Neuron (in vitro differentiated cells): ENCODE measurements at regions not wholly inside any gene's neighbourhood (a gene's known extent, or its start where the extent isn't known, plus 50 kb on each side); places are given as distances from the start of the nearest gene placed in this dataset.
"Not testable (repeated sequence)": the region's sequence is repeated elsewhere in the genome, so short reads cannot be mapped to it uniquely, and the experiment has no call there.

Source experiments
- H2AFZ ChIP-seq: one replicate; pipeline ENCODE4 v1.6.1; 2013; ENCODE audit warnings: low read depth, mild to moderate bottlenecking, inconsistent platforms, low read length, moderate library complexity
- H3K27me3 ChIP-seq: one replicate; pipeline ENCODE4 v1.6.1; 2013; ENCODE audit warnings: low read length; ENCODE audit not compliant: insufficient read depth
- H3K36me3 ChIP-seq: one replicate; pipeline ENCODE4 v1.6.1; 2013; ENCODE audit warnings: low read length; ENCODE audit not compliant: insufficient read depth
- H3K4me1 ChIP-seq: one replicate; pipeline ENCODE4 v1.6.1; 2013; ENCODE audit warnings: low read length; ENCODE audit not compliant: insufficient read depth
- H3K4me3 ChIP-seq: 2 replicates; pipeline ENCODE4 v1.5.1; 2013; ENCODE audit warnings: mild to moderate bottlenecking, low read length, moderate library complexity
- H3K9me3 ChIP-seq: one replicate; pipeline ENCODE4 v1.6.1; 2013; ENCODE audit warnings: low read length

DNA sequence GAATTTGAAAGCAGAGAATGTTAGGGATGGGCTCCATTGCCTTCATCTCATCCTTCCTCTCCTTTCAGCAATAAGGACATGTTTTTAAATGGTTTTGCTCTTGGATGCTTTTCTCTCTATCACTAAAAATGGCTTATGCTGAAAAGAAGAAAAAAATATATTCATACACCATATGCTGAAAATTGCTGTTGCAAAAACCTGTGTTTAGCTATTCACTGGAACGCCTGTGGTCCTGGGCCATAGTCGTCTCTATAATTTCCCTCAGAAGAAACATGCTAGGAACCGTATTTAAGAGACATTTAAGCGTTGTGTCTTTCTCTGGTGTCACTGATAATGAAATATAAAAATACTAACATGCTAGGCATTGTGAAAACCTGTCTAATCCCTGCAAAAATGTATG is 324.9 kb downstream of the TSN start:
- no peak overlapping the region for H3K4me3 ChIP-seq
- H2AFZ ChIP-seq: no peak overlapping the region
- no peaks in the 10 kb centered on the region for H3K4me1 ChIP-seq
- H3K36me3 ChIP-seq: no peaks in the 10 kb centered on the region
- H3K27me3 ChIP-seq: no peaks in the 10 kb centered on the region
- no peaks in the 10 kb centered on the region for H3K9me3 ChIP-seq

DNA sequence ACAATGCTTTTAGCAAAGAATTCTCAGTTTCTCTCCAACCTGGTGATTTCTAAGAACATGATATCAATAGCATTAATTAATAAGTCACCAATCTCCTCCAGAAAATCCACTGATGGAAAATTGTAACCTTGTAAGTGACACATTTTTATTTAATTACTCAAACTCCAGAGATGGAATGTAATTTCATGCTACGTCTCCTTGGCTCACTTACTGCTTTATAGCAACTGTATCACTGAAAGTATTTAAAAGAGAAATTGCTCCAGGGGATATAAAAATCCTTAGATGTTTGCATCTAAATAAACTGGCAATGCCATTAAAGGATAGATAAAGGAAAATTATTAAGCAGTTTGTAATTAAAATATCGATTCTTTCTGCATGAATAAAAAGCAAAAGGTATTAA is 325.4 kb downstream of the TSN start:
- no peak overlapping the region for H2AFZ ChIP-seq
- no peaks in the 10 kb centered on the region for H3K4me1 ChIP-seq
- no peak overlapping the region for H3K4me3 ChIP-seq
- no peaks in the 10 kb centered on the region for H3K9me3 ChIP-seq
- no peaks in the 10 kb centered on the region for H3K36me3 ChIP-seq
- no peaks in the 10 kb centered on the region for H3K27me3 ChIP-seq

DNA sequence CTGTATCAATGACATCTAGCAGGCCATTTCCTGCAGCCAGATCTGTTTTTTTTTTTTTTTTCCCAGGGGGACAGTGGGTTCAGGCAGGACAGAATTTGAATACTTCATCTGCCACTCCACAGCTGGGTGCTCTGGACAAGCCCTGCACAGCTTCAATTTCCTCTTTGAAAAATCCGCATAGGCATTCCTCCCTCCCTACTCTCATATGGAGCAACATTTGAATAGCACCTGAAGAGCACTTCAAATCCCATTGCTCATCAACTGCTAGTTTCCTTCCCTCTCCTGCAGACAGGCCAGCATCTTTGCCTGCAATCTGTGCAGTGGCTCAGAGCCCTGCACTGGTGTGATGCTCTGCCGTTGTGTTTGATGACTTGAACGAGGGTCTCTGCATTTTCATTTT is 326.3 kb downstream of the TSN start:
- Histone ChIP-seq H3K4me3 (no peak overlapping the region), H2AFZ (no peak overlapping the region), H3K27me3 (no peaks in the 10 kb centered on the region), H3K9me3 (no peaks in the 10 kb centered on the region), H3K4me1 (no peaks in the 10 kb centered on the region), H3K36me3 (no peaks in the 10 kb centered on the region)

DNA sequence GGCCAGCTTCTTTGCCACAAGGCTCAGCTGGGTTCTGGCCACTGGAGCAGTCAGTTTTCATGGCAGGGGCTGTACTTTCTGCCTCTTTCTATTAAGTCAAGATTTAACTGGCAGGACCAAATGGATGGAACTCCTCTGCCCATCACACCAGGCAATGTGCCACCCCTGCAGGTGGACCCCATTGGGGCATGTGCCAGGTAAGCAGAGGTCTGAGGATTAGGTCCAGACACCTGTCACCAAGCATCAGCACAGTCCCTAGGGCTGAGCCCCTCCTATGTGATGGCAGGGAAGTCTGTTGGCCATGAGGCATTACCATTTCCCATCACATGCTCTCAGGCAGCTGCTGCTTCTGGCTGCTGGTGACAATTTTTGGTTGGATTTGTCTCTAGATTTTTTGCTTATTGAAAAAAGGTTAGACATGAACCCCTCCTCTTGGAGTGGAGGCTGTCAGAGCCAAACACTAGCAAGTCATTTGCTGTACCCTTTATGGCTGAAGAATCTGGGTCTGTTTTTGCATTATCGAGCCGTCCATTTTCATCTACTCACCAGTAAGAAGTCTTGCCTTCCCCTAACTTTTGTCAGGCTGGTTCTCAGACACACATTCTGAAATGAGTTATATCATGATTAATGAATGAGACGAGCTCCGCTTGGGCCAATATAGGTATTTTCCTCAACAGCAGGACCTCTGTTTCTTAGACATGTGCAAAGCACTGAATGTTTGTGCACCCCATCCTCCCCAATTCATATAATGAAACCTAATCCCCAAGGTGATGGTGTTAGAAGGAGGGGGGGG is 328.0 kb downstream of the TSN start:
- Histone ChIP-seq H3K4me3 (no peak overlapping the region), H3K4me1 (no peaks in the 10 kb centered on the region), H3K27me3 (no peaks in the 10 kb centered on the region), H3K36me3 (no peaks in the 10 kb centered on the region), H2AFZ (no peak overlapping the region), H3K9me3 (no peaks in the 10 kb centered on the region)

DNA sequence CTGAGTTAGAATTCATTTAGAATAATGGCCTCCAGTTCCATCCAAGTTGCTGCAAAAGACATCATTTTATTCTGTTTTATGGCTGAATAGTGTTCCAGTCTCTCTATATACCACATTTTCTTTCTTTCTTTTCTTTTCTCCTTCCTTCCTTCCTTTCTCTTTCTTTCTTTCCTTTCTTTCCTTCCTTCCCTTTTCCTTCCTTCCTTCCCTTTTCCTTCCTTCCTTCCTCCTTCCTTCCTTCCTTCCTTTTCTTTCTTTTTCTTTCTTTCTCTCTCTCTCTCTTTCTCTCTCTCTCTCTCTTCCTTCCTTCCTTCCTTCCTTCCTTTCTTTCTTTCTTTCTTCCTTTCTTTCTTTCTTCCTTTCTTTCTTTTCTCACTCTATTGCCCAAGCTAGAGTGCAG is 330.2 kb downstream of the TSN start:
- H3K4me3 ChIP-seq, H3K27me3 ChIP-seq, H3K36me3 ChIP-seq, H3K4me1 ChIP-seq, H3K9me3 ChIP-seq, H2AFZ ChIP-seq: not testable (repeated sequence)

DNA sequence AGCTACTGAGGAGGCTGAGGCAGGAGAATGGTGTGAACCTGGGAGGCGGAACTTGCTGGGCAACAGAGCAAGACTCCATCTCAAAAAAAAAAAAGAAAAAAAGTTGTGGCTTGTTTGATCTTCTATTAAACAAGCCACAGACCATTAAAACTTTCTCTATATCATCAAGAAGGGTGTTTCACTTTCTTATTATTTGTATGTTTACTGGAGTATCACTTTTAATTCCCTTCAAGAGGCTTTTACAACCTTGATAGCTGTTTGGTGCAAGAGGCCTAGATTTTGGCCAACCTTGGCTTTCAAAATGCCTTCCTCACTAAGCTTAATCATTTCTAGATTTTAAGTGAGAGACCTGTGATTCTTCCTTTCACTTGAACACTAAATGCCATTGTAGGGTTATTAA is 339.1 kb downstream of the TSN start:
- no peak overlapping the region for H2AFZ ChIP-seq
- no peaks in the 10 kb centered on the region for H3K9me3 ChIP-seq
- H3K4me3 ChIP-seq: no peak overlapping the region
- H3K4me1 ChIP-seq: no peaks in the 10 kb centered on the region
- H3K27me3 ChIP-seq: no peaks in the 10 kb centered on the region
- no peaks in the 10 kb centered on the region for H3K36me3 ChIP-seq

DNA sequence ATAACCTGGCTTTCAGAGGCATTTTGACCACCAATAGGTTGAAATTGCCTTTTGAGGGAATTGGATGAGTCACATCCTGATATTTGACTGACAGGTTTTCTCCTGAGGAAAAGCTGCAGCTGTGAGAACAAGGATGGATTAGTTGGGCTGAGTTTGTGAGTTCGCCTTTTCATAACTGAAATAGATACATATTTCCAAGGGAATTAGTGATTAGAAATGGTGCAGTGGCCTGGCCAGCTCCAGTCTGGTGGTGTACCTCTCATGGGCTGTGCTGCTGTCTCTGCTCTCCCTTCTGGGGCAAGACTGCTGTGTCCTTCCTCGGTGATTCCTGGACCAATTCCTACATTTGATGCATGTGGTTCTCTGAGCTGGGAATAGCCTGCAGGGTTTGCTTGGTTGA is 341.3 kb downstream of the TSN start:
- Histone ChIP-seq H2AFZ (no peak overlapping the region), H3K4me3 (no peak overlapping the region), H3K36me3 (no peaks in the 10 kb centered on the region), H3K27me3 (no peaks in the 10 kb centered on the region), H3K4me1 (no peaks in the 10 kb centered on the region), H3K9me3 (no peaks in the 10 kb centered on the region)

DNA sequence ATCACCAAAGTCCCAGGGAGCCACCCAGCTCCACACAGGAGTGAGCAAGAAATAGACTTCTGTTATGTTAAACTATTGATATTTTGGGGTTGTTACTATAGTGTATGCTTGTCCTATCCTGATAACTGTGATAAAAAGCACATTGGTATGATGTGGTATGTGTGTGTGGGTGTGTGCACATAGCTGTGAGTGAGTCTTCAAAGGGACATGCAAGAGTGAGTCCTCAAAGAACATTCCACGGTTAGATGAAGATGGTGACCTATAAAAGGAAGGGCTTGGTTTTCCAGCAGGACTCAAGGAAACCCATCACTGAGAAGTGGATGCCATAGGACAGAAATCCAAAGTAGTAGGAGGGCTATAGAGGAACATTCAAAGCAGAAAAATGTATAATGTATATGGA is 342.9 kb downstream of the TSN start:
- no peaks in the 10 kb centered on the region for H3K4me1 ChIP-seq
- H3K4me3 ChIP-seq: no peak overlapping the region
- H2AFZ ChIP-seq: no peak overlapping the region
- H3K36me3 ChIP-seq: no peaks in the 10 kb centered on the region
- no peaks in the 10 kb centered on the region for H3K27me3 ChIP-seq
- no peaks in the 10 kb centered on the region for H3K9me3 ChIP-seq

DNA sequence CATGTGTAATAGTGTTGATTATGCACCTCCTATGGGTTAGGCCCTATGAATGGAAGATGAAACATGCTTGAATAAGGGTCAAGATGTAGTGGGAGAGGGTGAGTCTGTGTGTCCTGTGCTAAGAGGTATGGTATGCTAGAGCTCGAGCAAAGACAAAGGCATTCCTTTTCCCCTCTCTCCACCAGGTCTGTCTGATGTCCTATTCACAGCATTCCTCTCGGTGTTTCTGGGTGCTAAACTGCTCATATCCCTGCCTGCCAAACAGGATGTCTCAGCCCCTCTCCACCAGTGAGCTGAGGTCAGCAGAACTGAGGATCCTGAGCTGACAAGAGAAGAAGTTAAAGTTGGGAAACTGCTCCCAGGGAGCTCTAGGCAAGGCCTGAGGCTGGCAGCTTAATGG is 344.9 kb downstream of the TSN start:
- no peak overlapping the region for H2AFZ ChIP-seq
- no peaks in the 10 kb centered on the region for H3K9me3 ChIP-seq
- H3K36me3 ChIP-seq: no peaks in the 10 kb centered on the region
- no peak overlapping the region for H3K4me3 ChIP-seq
- H3K27me3 ChIP-seq: no peaks in the 10 kb centered on the region
- H3K4me1 ChIP-seq: no peaks in the 10 kb centered on the region

DNA sequence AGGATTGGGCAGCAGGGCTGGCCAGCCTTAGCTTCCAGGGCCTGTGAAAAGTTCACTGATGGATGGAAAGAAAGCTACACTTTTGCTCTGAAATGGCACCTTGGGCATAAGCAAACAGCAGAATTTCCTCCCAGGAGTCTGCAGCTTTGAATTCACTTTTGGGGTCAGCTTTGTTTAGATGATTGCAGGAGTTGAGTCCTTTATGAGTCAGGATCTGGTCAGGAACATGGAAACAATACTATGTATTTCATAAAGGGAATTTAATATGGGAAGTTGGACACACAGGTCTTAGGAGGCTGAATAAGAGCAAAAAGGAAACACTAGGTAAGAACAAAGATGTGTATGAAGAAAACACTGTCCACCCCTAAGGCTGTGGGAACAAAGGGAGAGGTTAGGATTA is 345.3 kb downstream of the TSN start:
- no peaks in the 10 kb centered on the region for H3K9me3 ChIP-seq
- no peaks in the 10 kb centered on the region for H3K4me1 ChIP-seq
- H3K4me3 ChIP-seq: no peak overlapping the region
- H3K36me3 ChIP-seq: no peaks in the 10 kb centered on the region
- H3K27me3 ChIP-seq: no peaks in the 10 kb centered on the region
- no peak overlapping the region for H2AFZ ChIP-seq

DNA sequence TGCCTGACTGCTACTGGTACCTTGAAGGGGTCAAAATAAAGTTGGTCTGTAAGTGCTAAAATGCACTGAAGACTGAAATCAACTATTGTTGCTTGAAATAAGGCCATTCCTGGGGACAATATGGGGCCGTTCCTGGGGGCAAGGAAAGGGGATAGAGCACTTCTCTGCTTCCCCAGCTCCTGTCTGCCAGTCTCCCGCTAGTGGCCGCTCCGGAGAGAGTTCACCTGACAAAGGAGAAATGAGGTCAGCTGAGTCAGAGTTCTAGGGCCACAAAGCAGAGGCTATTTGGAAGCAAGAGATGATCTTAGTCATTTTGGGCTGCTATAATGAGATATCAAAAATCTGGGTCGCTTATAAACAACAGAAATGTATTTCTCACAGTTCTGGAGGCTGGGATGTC is 345.9 kb downstream of the TSN start:
- Histone ChIP-seq H3K36me3 (no peaks in the 10 kb centered on the region), H3K4me3 (no peak overlapping the region), H3K4me1 (no peaks in the 10 kb centered on the region), H3K27me3 (no peaks in the 10 kb centered on the region), H2AFZ (no peak overlapping the region), H3K9me3 (no peaks in the 10 kb centered on the region)

DNA sequence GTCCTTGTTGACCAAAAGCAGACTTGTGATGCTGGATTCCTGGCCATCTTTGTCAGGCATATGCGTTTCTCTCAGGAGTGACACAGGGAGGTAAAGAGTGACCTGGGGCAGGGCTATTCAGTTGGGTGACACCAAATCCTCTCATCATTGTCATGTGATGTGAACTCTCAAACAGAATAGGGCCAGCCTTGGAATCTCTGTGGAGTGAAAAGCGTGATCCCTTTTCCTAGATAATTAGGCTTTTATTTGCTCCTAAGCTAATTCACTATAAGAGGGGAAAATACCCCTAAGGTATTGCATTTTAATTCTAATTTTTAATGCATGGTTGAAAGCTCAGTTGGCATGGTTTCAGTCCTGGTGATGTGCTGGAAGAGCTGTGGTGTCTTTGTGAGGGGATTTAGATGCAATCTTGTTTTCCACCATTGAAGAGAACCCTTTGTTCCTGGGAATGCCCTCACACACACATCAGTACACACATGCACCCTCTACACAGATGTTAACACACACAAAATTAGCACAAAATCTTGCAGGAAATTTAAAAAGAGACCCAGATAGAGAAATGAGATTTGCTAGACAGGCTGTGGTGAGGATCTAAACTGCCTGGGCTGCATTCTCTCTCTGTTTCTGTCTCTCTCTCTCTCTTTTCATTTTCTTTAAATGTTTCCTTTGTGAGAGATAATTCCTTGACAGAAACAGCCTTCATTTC is 349.9 kb downstream of the TSN start:
- Histone ChIP-seq H3K36me3 (no peaks in the 10 kb centered on the region), H2AFZ (no peak overlapping the region), H3K4me3 (no peak overlapping the region), H3K9me3 (no peaks in the 10 kb centered on the region), H3K4me1 (no peaks in the 10 kb centered on the region), H3K27me3 (no peaks in the 10 kb centered on the region)

DNA sequence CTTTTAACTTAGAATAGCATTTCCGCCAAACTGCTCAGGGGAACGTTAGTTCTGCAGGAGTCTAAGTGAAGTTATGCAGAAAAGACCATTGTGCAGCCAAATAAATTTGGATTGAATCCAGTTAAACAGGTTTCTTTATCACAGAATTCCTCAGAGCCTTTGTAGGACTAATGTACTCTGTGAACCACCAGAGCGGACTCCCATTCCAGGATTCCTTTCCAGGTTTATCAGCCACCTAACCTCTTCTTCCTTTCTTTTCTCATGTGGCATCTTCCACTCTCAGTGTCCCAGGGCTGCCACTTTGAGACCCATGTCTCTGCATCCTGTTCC is 350.4 kb downstream of the TSN start:
- Histone ChIP-seq H3K27me3 (no peaks in the 10 kb centered on the region), H3K4me3 (no peak overlapping the region), H3K36me3 (no peaks in the 10 kb centered on the region), H2AFZ (no peak overlapping the region), H3K9me3 (no peaks in the 10 kb centered on the region), H3K4me1 (no peaks in the 10 kb centered on the region)

DNA sequence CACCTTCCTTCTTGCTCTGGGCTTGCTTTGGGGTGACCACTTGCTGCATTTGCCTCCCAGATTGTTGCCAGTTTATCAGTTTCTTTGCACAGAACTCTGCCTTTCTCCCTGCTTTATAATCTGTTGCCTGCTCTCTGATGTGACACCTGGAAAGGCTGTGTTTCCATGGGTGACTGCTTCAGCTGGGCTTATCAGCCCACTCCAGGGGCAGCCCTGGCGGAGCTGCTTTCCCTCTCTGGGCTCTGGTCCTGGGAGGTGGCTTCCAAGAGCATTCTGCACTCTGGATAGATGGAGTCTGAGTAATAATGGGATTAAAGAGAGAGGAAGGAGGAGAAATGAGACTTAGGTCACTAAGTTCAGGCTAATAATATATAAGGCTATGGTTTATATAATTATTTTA is 352.7 kb downstream of the TSN start:
- Histone ChIP-seq H3K4me1 (no peaks in the 10 kb centered on the region), H3K27me3 (no peaks in the 10 kb centered on the region), H2AFZ (no peak overlapping the region), H3K36me3 (no peaks in the 10 kb centered on the region), H3K4me3 (no peak overlapping the region), H3K9me3 (no peaks in the 10 kb centered on the region)
